GM12892 (cell line): ENCODE measurements at regions not wholly inside any gene's neighbourhood (a gene's known extent, or its start where the extent isn't known, plus 50 kb on each side); places are given as distances from the start of the nearest gene placed in this dataset.

Experiments
- POLR2A ChIP-seq: IDR thresholded peaks from 2 replicates; pipeline ENCODE4 v1.6.1; 2011; ENCODE audit warnings: low read depth, low read length, control low read depth
- POLR2AphosphoS5 ChIP-seq: IDR thresholded peaks from 2 replicates; pipeline ENCODE4 v1.6.1; 2011; ENCODE audit warnings: low read depth, low read length, control low read depth

DNA sequence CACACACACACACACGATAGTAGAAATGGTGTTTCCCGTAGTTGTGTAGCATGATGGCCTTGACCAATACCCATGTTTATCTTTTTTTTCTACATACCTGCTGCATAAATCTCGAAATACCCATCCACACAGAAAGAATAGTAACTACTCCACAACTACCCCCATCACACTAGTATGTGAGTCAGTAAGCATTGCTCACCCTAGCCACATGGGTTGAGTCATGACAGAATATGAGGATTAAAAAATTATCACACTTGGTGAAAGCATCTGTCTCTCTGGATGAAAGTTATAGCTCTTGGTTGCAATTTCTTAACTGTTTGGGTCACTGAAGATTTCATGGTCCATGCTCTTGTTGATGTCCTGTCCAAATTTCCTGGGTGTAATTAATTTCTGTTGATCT lies 103.4 kb upstream of the MDFIC start:
- TF ChIP-seq POLR2A (no peak), POLR2AphosphoS5 (no peak)
